IMR-90 (cell line): ENCODE measurements at regions not wholly inside any gene's neighbourhood (a gene's known extent, or its start where the extent isn't known, plus 50 kb on each side); places are given as distances from the start of the nearest gene placed in this dataset.

Source experiments
- ATAC-seq: fragments of 200-7000 bp; cut with Tn5 transposase; 2 replicates; pipeline ENCODE4 v1.9.1; 2020; ENCODE audit warnings: low read depth, mild to moderate bottlenecking, moderate library complexity
- BruUV-seq: library from RNA; stranded (reverse); fragments of 400-500 nt; replicated peaks from 2 replicates; lab custom pipeline; 2021; lab: Mats Ljungman, UMichigan
- CTCF ChIA-PET: fragments of 300-600 bp; formaldehyde crosslinking; extraction: SDS; loops from one replicate; lab custom pipeline; 2021; ENCODE audit warnings: antibody characterized with exemption; lab: Yijun Ruan, JAX
- POLR2A ChIA-PET: fragments of 300-600 bp; sonication (Branson Sonifier 250); formaldehyde crosslinking; loops from one replicate; lab custom pipeline; 2022; ENCODE audit warnings: antibody characterized with exemption; ENCODE audit not compliant: unreplicated experiment; lab: Charles Lee
- DNase-seq: peaks from one replicate; pipeline ENCODE4 v3.0.0; 2013
- H2AFZ ChIP-seq: replicated peaks from 2 replicates; pipeline ENCODE3; 2013; ENCODE audit warnings: low read length, mild to moderate bottlenecking; ENCODE audit not compliant: poor library complexity
- H2AK5ac ChIP-seq: 2 replicates; pipeline ENCODE4 v1.6.1; 2013; ENCODE audit warnings: low read depth, low read length, inconsistent platforms
- H2AK9ac ChIP-seq: replicated peaks from 2 replicates; pipeline ENCODE3; 2013; ENCODE audit warnings: mild to moderate bottlenecking, low read depth, low read length, moderate library complexity; ENCODE audit not compliant: poor library complexity
- H2BK120ac ChIP-seq: 2 replicates; pipeline ENCODE4 v1.6.1; 2013; ENCODE audit warnings: low read depth, low read length, inconsistent platforms
- H2BK15ac ChIP-seq: 3 replicates; pipeline ENCODE4 v1.6.1; 2013; ENCODE audit warnings: low read depth, low read length, inconsistent platforms
- H2BK20ac ChIP-seq: 2 replicates; pipeline ENCODE4 v1.6.1; 2013; ENCODE audit warnings: low read depth, mild to moderate bottlenecking, inconsistent platforms, low read length, moderate library complexity
- H2BK5ac ChIP-seq: 2 replicates; pipeline ENCODE4 v1.6.1; 2013; ENCODE audit warnings: mild to moderate bottlenecking, low read depth, low read length, inconsistent platforms; ENCODE audit not compliant: poor library complexity, severe bottlenecking
- H3K14ac ChIP-seq: replicated peaks from 2 replicates; pipeline ENCODE4 v1.6.1; 2013; ENCODE audit warnings: low read depth, low read length, inconsistent platforms
- H3K18ac ChIP-seq: 2 replicates; pipeline ENCODE4 v1.6.1; 2013; ENCODE audit warnings: low read depth, low read length, control low read depth
- H3K23ac ChIP-seq: 2 replicates; pipeline ENCODE4 v1.6.1; 2013; ENCODE audit warnings: low read depth, low read length, inconsistent platforms
- H3K27ac ChIP-seq: 2 replicates; pipeline ENCODE4 v1.5.1; 2013; ENCODE audit warnings: mild to moderate bottlenecking, control low read depth, low read length; ENCODE audit not compliant: insufficient read depth
- H3K27me3 ChIP-seq: 2 replicates; pipeline ENCODE4 v1.6.1; 2013; ENCODE audit warnings: low read length; ENCODE audit not compliant: control insufficient read depth, insufficient read depth
- H3K36me3 ChIP-seq: 2 replicates; pipeline ENCODE4 v1.6.1; 2013; ENCODE audit warnings: low read length, mixed read lengths; ENCODE audit not compliant: control insufficient read depth, insufficient read depth
- H3K4ac ChIP-seq: 2 replicates; pipeline ENCODE4 v1.6.1; 2013; ENCODE audit warnings: low read depth, low read length, inconsistent platforms
- H3K4me1 ChIP-seq: 2 replicates; pipeline ENCODE4 v1.6.1; 2013; ENCODE audit warnings: low read length, mixed read lengths; ENCODE audit not compliant: control insufficient read depth, insufficient read depth
- H3K4me2 ChIP-seq: 2 replicates; pipeline ENCODE4 v1.6.1; 2013; ENCODE audit warnings: low read depth, mild to moderate bottlenecking, control low read depth, low read length, moderate library complexity
- H3K4me3 ChIP-seq: 2 replicates; pipeline ENCODE4 v1.5.1; 2013; ENCODE audit warnings: low read depth, mild to moderate bottlenecking, control low read depth, low read length, moderate library complexity; ENCODE audit not compliant: insufficient read depth
- H3K56ac ChIP-seq: 2 replicates; pipeline ENCODE4 v1.6.1; 2013; ENCODE audit warnings: low read length, inconsistent platforms; ENCODE audit not compliant: insufficient read depth; ENCODE audit errors: extremely low read depth
- H3K79me1 ChIP-seq, 2 experiments: 2 replicates each; pipeline ENCODE4 v1.6.1; 2013; ENCODE audit warnings: low read length in 2 of 2, inconsistent platforms in 1 of 2, low read depth in 1 of 2
- H3K9ac ChIP-seq: 2 replicates; pipeline ENCODE4 v1.6.1; 2013; ENCODE audit warnings: low read depth, low read length, control low read depth
- H3K9me1 ChIP-seq: 2 replicates; pipeline ENCODE4 v1.6.1; 2013; ENCODE audit warnings: low read length, inconsistent platforms; ENCODE audit not compliant: insufficient read depth
- H3K9me3 ChIP-seq: 2 replicates; pipeline ENCODE4 v1.6.1; 2013; ENCODE audit warnings: low read length; ENCODE audit not compliant: control insufficient read depth, insufficient read depth
- H4K20me1 ChIP-seq: 2 replicates; pipeline ENCODE4 v1.6.1; 2013; ENCODE audit warnings: low read length, inconsistent platforms; ENCODE audit not compliant: insufficient read depth
- H4K5ac ChIP-seq: 2 replicates; pipeline ENCODE4 v1.6.1; 2013; ENCODE audit warnings: mild to moderate bottlenecking, low read depth, low read length, control low read depth
- H4K8ac ChIP-seq, 2 experiments: 2 replicates each; pipeline ENCODE4 v1.6.1; 2013; ENCODE audit warnings: low read depth in 2 of 2, low read length in 2 of 2, control low read depth in 1 of 2, inconsistent platforms in 1 of 2
- H4K91ac ChIP-seq: 2 replicates; pipeline ENCODE4 v1.6.1; 2013; ENCODE audit warnings: low read depth, low read length, inconsistent platforms; ENCODE audit not compliant: insufficient read depth
- BHLHE40 ChIP-seq: fragments of 150-350 bp; IDR thresholded peaks from 2 replicates; pipeline ENCODE4 v1.6.1; 2016; ENCODE audit warnings: mild to moderate bottlenecking, low read depth, low read length
- CEBPB ChIP-seq: IDR thresholded peaks from 2 replicates; pipeline ENCODE4 v1.6.1; 2012; ENCODE audit warnings: low read depth, low read length, improper control_type of control experiment
- CHD1 ChIP-seq: IDR thresholded peaks from 2 replicates; pipeline ENCODE4 v1.6.1; 2012; ENCODE audit warnings: low read depth, low read length, improper control_type of control experiment
- CTCF ChIP-seq: conservative IDR thresholded peaks from 2 replicates; pipeline ENCODE4 v1.5.1; 2012; ENCODE audit warnings: mild to moderate bottlenecking, low read depth, low read length, improper control_type of control experiment
- ELK1 ChIP-seq: fragments of 150-350 bp; IDR thresholded peaks from 2 replicates; pipeline ENCODE4 v1.6.1; 2016; ENCODE audit warnings: low read depth, mild to moderate bottlenecking, low read length, moderate library complexity, borderline replicate concordance
- FOS ChIP-seq: fragments of 150-350 bp; IDR thresholded peaks from 2 replicates; pipeline ENCODE4 v1.6.1; 2016; ENCODE audit warnings: low read depth, low read length
- MAFK ChIP-seq: IDR thresholded peaks from 2 replicates; pipeline ENCODE4 v1.6.1; 2012; ENCODE audit warnings: low read depth, low read length, improper control_type of control experiment
- MAZ ChIP-seq: IDR thresholded peaks from 2 replicates; pipeline ENCODE4 v1.6.1; 2012; ENCODE audit warnings: low read depth, mild to moderate bottlenecking, low read length, improper control_type of control experiment, moderate library complexity, borderline replicate concordance
- MXI1 ChIP-seq: IDR thresholded peaks from 2 replicates; pipeline ENCODE4 v1.6.1; 2012; ENCODE audit warnings: low read depth, mild to moderate bottlenecking, low read length, moderate library complexity, borderline replicate concordance
- NFE2L2 ChIP-seq: fragments of 150-350 bp; IDR thresholded peaks from 2 replicates; pipeline ENCODE4 v1.6.1; 2016; ENCODE audit warnings: low read depth, mild to moderate bottlenecking, low read length
- POLR2A ChIP-seq: IDR thresholded peaks from 2 replicates; pipeline ENCODE4 v1.6.1; 2012; ENCODE audit warnings: mild to moderate bottlenecking, low read depth, low read length
- RAD21 ChIP-seq: IDR thresholded peaks from 2 replicates; pipeline ENCODE4 v1.6.1; 2012; ENCODE audit warnings: low read length, improper control_type of control experiment
- RCOR1 ChIP-seq: IDR thresholded peaks from 2 replicates; pipeline ENCODE4 v1.6.1; 2012; ENCODE audit warnings: mild to moderate bottlenecking, low read length, improper control_type of control experiment; ENCODE audit not compliant: insufficient replicate concordance
- RFX5 ChIP-seq: IDR thresholded peaks from 2 replicates; pipeline ENCODE4 v1.8.0; 2012; ENCODE audit warnings: low read depth, mild to moderate bottlenecking, low read length, moderate library complexity
- SMC3 ChIP-seq: fragments of 150-350 bp; IDR thresholded peaks from 2 replicates; pipeline ENCODE4 v1.6.1; 2016; ENCODE audit warnings: low read depth, mild to moderate bottlenecking, antibody characterized with exemption, low read length, moderate library complexity
- USF2 ChIP-seq: fragments of 150-350 bp; IDR thresholded peaks from 2 replicates; pipeline ENCODE4 v1.6.1; 2017; ENCODE audit warnings: mild to moderate bottlenecking, antibody characterized with exemption, low read length, low read depth
- WGBS, 2 experiments: methylation state at CpG; one replicate each; pipeline versions ENCODE4 v1.1.5 to v1.1.7; 2013; ENCODE audit warnings: missing lambda C conversion rate in 2 of 2; ENCODE audit not compliant: insufficient read length in 1 of 2; ENCODE audit errors: extremely low coverage in 2 of 2; 5-methylcytosine and 5-hydroxymethylcytosine counted together
- dilution Hi-C: fragments of 300-500 bp; cut with HindIII; formaldehyde crosslinking; loops from one replicate; pipeline ENCODE4 v1.14.3; 2018; ENCODE audit warnings: low sequenced_read_pairs; ENCODE audit not compliant: unreplicated experiment
- in situ Hi-C: fragments of 300-500 bp; cut with MboI; formaldehyde crosslinking; loops from 3 replicates; pipeline ENCODE4 v1.14.3; 2019; ENCODE audit warnings: low sequenced_read_pairs, inconsistent platforms, mixed read lengths
- intact Hi-C: fragments of 100-400 bp; cut with micrococcal nuclease; formaldehyde crosslinking; loops from 2 replicates; pipeline ENCODE4 v1.10.0; 2022

- no peak overlapping the region for H3K56ac ChIP-seq
- H3K18ac ChIP-seq, result no peak overlapping the region
- no peak overlapping the region for H2AK9ac ChIP-seq
- no peak for DNase-seq
- H3K9ac ChIP-seq, result no peak overlapping the region
- no peaks in the 10 kb centered on the region for H3K27me3 ChIP-seq
- H2AK5ac ChIP-seq, result no peak overlapping the region
- H3K79me1 ChIP-seq, result no peaks in the 10 kb centered on the region
- H4K8ac ChIP-seq, result no peak overlapping the region
- no peak overlapping the region for H3K4me2 ChIP-seq
- intact Hi-C loops, result no loop called here
- H2BK5ac ChIP-seq, result no peak overlapping the region
- no peak for ATAC-seq
- H3K14ac ChIP-seq, result no peak overlapping the region
- H3K4me3 ChIP-seq, result no peak overlapping the region
- H2BK20ac ChIP-seq, result no peak overlapping the region
- no peak overlapping the region for H4K91ac ChIP-seq
- ChIA-PET CTCF (no interaction called here), POLR2A (no interaction called here)
- H4K5ac ChIP-seq, result no peak overlapping the region
- BruUV-seq, result no TSS peak
- no peak overlapping the region for H2BK15ac ChIP-seq
- H2AFZ ChIP-seq, result no peak overlapping the region
- H3K36me3 ChIP-seq, result no peaks in the 10 kb centered on the region
- no peaks in the 10 kb centered on the region for H3K4me1 ChIP-seq
- TF ChIP-seq MAZ (no peak), CTCF (no peak), FOS (no peak), CEBPB (no peak), RFX5 (no peak), BHLHE40 (no peak), RAD21 (no peak), CHD1 (no peak), RCOR1 (no peak), SMC3 (no peak), MXI1 (no peak), POLR2A (no peak), ELK1 (no peak), NFE2L2 (no peak), MAFK (no peak), USF2 (no peak)
- no peak overlapping the region for H3K27ac ChIP-seq
- no peak overlapping the region for H3K4ac ChIP-seq
- WGBS, 2 experiments, result 71% methylated on average over 6 of the region's 16 CpGs; no CpG with 5 or more reads in 1 of the 2 experiments
- dilution Hi-C loops, result no loop called here
- H2BK120ac ChIP-seq, result no peak overlapping the region
- H3K23ac ChIP-seq, result no peak overlapping the region
- peaks cover 51% of the 10 kb centered on the region for H3K9me3 ChIP-seq
- H4K20me1 ChIP-seq, result no peaks in the 10 kb centered on the region
- in situ Hi-C loops, result no loop called here
- H3K9me1 ChIP-seq, result no peaks in the 10 kb centered on the region
Measured at GRCh38 chr1:4960782-4961475, 306.5 kb downstream of the AJAP1 start.
